GM18511 (cell line): ENCODE measurements at regions not wholly inside any gene's neighbourhood (a gene's known extent, or its start where the extent isn't known, plus 50 kb on each side); places are given as distances from the start of the nearest gene placed in this dataset.
A peak's percentile ranks its signal among the peaks of the same experiment; 100 is the strongest.
"Not testable (repeated sequence)": the region's sequence is repeated elsewhere in the genome, so short reads cannot be mapped to it uniquely, and the experiment has no call there.

Experiments
- ATAC-seq: cut with Tn5 transposase; IDR thresholded peaks from one replicate; pipeline ENCODE4 v1.9.1; 2021; ENCODE audit warnings: mild to moderate bottlenecking, moderate library complexity; ENCODE audit not compliant: unreplicated experiment

DNA sequence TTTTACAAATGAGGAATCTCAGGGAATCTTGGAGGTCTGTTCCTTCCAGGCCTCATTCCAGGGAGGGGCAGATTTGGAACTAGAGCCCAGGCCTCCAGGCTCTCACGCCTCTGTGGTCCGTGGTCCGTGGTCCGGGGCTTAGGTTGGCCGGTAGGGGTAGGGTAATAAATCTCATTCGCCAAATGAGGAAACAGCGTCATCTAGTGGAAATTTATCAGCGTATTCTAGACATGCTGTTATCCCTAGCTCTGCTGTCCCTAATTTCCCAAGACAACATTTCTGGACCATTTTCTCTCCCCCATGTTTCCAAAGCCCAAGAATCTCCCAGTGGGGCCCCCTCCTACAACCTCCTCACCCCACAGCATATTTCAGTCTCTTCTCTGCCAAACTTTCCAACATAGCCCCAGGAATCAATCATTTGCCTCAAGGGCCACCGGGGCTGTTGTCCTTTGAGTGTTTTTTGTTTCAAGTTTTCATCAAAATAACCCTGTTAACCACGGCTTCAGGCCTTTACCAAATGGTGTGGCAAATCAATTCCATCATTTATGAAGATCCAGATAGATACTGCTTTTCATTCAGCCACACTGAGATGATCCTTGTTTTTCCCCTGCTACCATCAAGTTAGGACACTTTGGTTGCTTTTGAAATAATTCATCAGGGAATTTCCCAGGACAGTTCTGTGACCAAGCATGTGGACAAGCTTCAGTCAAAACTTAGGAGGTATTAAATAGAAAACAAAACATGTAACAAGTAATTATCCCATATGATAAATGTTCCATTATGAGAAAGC lies 126.8 kb downstream of the ALDH8A1 start:
- peak; percentile 90 for ATAC-seq

DNA sequence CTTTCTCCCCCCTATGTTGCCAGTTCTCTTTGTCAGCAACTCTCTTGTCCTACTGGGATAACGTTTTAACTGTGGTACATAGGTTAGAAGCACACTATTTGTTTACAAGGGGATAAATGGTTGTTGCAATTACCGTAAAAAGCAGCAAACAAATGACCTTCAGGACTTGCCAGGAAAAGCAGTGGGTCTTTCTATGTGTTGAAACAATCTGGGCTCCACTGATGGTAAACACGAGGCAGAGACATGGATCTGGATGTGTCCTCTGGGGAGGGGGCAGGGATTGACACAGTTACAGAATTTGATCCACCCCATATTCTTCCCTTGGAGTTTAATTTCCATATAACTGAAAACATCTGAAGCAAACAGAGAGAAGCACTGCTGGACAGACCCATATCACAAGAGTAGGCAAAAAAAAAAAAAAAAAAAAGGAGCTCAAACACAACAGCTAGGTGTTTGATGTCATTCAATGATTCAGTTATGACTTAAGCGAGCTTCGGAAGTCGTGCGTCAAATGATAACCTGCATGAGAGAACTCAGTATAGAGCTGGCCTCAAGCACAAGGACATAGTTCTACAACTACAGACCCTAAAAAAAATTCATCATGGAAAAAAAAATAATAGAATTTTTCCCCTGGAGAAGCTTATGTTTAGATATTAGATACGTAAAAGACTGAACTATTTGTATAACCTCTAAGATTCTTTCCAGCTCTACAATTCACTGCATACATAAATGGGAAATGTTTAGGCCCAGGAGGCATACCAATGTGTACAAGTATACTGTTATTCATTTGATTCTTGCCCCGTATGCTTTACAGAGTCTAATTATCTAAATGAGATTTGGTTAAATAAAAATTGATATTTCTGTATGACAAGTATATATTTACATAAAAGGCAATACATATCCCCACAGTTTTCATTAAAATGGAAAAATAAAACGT lies 127.7 kb downstream of the ALDH8A1 start:
- no peak for ATAC-seq

DNA sequence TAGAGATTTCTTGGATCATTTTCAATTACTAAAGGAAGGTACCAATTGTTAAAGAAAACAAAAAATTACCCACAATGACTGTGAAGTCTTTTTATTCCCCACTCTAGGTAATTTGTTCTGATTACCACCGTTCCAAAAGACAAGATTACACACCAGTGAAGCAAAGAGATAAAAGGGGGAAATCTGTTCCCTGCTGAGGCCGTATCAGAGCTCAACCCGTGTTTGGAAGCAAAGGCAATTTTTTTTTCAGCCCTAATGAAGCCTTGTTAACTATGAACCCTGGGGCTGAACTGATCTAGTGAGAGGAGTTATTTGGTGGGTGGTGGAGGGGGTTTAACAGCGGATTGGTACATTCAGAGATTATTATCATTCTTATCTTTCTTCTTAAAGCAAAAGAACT lies 128.5 kb downstream of the ALDH8A1 start:
- no peak for ATAC-seq

DNA sequence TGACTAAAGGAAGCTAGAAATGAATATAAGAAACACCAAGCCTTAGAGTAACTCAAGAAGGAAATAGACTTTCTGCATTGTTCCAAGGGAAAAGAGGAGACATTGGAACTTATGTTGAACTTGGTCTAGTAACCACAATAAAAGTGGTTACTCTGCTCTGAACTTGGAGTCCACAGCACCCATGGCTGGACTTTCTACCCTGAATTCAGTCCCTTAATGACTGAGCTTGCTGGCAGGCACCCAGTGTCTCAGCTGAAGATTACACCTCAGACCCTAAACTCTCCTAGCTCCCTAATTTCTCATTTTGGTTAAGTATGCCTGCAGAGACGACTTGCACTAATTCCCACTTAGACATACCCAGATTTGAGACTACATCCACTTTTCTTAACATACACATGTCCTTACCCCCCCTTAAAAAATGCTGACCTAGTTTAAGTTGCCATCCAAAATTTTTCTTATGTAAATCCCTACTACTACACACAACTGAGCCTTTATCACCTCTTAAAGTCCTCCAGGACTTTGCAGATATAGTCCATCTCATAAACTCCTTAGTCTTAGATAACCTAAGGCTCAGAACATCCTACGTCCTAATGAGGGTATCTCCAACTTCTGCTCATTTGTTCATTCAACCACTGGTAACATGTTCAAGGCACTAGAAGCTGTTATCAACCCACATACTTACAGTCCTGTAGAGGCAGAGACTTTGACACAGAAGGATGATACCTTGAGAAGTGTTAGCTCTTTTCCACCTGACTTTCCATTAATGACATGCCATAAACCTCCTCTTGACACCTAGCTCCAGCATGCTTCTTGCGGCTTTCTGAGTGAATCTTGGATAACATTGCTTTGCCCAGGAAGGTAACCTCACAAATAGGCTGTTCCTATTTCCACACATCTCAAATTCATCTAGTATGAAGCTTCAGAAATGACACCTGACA lies 129.8 kb downstream of the ALDH8A1 start:
- ATAC-seq = no peak

DNA sequence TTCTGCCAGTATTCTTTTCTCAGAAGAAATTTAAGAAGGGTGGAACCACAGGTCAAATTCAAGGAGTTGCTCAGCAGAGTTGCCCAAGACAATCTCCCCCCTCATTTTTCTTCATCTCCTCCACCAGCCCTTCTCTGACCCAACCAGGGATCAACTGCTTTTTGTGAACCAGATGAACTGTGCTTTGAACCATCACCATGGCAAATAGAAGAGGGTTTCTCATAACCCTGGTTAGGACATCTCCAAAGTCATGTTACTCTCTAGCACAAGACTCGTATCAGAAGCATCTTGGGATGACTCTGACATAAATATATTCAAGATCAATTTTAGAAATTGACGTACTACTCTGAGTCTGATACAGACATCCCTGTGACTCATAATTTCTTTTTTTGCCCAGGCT lies 130.7 kb downstream of the ALDH8A1 start:
- no peak for ATAC-seq

DNA sequence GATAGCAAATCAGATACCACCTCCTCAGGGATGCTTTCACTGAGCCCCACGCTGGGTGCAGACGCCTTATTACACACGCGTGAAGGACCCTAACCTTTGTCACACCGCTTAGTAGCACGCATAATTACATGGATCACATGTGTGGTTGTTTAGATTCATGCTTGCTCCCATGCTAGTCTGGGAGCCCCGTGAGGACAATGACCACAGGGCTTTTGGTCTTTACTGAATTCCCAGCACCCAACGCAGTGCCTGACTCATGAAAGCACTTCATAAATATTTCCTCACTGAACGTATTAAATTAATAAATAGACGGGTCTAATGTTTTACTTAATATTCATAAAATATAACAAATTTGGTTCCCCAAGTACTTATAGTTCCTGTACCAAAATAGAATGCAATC lies 132.5 kb downstream of the ALDH8A1 start:
- ATAC-seq = no peak

DNA sequence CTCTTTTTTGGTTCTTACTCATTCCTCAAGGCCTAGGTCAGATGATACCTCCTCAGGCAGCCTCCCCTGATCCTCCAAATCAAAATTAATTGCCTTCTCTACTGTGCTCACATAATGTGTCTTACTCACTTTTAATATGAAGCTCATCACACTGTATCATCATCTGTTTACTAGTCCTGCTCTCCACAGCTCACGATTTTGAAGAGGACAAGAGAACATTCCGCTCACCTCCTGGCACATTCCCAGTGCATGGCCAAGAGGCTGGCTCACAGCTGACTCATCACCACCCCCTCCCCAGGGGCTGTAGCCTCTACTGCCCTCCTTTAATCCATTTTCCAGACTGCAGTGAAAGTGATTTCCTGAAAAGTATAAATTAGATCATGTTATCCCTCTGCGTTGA lies 133.1 kb downstream of the ALDH8A1 start:
- ATAC-seq = no peak

DNA sequence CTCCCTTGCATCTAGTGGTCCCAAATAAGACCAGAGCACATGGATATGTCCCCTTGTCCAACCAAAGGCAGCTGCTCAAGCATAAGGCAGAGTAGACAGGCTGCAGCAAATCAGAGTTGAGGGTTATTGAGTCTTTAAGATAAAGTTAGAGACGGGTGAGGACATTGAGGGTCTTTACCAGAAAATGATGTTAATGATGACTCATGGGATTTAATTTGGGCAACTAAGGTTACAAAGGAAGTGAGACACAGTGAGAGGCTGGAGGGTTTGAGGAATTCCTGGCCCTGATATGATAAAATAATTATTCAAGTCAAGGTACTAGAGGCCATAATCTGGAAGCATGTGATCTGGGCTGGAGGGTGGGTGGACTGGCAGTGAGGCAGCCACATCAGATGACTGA lies 133.6 kb downstream of the ALDH8A1 start:
- no peak for ATAC-seq

DNA sequence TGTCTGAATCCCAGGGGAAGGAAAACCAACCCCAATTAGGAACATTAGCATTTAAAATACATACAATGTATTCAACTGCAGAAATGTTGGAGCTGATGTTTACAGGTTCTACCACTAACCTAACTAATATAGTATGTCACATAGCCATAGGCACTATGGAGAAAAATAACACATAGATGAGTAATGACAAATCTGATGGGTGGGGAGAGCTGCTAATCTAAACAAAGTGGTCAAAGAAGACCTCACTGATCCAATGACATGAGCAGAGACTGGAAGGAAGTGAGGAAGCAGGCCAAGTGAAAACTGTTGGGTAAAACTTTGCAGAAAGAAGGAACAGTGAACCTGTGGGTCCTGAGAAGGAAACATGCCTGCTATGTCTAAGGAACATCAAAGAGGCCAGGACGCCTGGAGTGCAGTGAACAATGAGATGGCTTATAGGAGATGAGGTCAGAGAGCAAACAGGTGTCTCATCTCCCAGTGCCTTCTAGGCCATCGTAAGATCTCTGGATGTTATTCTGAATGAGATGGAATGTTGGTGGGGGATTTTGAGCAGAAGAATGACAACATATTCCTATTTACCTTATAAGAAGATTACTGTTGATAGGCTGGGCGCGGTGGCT lies 135.7 kb downstream of the ALDH8A1 start:
- no peak for ATAC-seq

DNA sequence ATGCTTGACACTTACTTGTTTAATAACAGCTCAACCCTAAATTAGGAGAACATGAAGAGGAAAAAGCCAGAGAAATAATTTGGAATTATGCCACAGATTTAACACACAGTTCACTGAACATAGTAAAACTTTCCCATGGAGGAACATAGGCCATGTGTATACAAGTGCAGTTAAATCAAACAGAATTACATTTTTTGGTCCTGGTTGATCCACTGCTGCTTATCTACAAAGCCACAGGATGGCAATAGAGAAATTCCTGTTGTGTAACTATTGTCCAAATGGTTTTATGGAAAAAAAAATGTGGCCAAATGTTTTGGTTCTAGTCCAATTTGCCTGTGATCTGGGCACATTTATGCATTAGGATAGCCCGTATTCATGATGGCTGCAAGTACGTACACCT lies 136.8 kb downstream of the ALDH8A1 start:
- no peak for ATAC-seq

DNA sequence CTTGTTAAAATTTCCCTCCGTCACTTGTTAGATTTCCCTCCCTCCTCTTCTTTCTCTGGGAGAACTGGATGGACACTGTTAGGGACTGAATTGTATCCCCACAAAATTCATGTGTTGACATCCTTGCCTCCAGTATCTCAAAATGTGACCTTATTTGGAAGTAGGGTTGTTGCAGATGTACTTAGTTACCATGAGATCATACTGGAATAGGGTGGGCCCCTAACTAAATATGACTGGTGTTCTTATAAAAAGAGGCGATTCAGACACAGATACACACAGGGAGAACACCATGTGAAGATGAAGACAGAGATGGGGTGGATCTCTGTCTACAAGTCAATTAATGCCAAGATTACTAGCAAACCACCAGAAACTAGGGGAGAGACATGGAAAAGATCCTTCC lies 139.5 kb downstream of the ALDH8A1 start:
- no peak for ATAC-seq

DNA sequence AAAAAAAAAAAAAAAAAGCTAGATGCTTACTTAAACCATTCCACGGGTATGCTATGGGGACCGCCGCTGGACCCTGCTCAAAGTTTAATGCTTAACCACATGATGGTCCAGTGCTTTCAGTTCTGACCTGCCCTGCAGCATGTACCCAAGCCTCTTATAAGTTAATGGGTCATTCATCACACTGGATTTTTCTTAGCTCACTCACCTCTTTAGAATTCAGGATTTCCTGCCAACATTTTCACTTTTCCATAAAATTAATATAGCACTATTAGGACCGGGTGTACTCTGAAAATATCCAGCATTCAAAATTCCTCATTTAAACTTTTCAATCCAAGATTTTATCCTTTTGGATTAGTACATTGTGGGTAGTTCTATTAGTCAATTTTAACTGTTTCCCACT lies 140.8 kb downstream of the ALDH8A1 start:
- no peak for ATAC-seq

DNA sequence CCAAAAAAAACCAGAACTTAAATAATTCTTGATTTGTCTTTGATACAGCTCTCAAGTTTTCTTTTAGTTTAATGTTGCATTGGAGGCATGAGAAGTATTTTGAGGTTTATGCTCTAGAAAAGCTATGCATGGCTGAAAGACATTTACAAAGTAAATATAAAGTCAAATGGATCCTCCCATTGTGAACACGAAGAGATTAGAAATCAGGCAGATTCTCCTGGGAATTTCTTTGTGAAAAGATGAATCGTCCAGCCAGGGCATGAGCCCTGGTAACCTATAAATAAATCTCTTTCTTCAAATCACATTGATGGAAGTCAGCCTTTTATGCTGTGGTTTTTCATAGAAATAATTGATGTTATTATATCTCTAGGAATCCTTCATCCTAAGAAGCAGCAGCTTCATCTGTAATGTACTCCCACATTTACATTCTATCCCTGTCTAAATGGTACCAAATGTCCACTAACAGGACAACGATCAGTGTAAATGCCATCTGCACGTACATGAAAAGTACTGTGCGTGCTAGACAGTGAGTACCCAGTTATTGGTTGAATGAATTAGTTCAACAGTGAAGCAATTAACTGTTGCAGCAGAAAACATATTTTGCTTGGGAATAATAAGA lies 143.6 kb downstream of the ALDH8A1 start:
- ATAC-seq = no peak

DNA sequence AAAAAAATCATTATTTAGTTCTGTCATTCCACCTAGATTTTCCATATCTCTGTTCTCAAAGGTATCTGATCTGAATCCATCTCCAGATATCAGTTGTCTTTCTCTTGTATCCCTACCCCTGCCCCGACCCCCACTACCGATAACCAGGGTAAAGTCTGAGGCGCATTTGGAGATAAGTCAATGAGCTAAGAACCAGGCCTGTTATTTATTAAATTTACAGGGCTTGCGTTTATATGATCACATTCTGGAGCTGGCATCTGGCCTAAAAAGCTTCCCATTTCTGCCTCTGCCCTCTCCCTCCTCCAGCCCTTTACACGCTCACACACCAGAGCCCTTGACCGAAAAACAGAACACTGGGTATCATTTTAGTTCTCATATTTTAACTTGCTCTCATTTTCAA lies 144.7 kb downstream of the ALDH8A1 start:
- ATAC-seq = no peak

DNA sequence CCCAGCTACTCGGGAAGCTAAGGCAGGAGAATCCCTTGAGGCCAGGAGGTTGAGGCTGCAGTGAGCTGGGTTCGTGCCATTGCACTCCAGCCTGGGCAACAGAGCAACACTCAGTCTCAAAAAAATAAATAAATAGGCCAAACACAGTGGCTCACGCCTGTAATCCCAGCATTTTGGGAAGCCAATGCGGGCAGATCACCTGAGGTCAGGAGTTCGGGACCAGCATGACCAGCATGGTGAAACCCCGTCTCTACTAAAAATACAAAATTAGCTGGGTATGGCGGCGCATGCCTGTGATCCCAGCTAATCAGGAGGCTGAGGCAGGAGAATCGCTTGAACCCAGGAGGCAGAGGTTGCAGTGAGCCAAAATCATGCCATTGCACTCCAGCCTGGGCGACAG lies 145.6 kb downstream of the ALDH8A1 start:
- not testable (repeated sequence) for ATAC-seq

DNA sequence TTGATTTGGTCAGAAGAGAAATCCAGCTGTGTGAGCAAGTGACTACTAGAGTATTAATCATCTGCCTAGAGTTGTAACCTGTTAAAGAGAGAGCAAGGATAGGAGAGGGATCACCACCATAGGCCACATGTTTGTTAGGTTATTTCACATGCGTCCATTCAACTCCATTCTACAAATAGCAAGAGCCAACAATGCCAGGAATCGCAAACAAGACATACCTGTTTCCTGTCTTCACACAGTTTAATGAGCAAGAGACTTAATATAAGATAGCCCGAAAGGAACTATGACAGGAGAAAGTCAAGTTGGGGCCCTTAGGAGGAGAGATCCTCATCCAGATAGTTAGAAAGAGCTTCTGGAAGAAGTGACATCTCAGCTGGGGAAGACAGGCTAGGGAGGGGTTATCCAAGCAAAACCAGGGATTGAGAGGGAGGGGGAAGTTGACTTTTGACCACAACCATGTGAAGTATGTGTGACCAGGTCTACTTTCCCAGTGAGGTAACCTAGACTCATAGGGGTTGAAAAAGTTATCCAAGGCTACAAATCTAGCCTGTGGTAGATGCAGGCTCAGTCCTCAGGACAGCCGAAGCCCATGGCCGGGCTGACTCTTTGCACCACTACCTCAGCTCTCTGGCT lies 147.4 kb downstream of the ALDH8A1 start:
- no peak for ATAC-seq

DNA sequence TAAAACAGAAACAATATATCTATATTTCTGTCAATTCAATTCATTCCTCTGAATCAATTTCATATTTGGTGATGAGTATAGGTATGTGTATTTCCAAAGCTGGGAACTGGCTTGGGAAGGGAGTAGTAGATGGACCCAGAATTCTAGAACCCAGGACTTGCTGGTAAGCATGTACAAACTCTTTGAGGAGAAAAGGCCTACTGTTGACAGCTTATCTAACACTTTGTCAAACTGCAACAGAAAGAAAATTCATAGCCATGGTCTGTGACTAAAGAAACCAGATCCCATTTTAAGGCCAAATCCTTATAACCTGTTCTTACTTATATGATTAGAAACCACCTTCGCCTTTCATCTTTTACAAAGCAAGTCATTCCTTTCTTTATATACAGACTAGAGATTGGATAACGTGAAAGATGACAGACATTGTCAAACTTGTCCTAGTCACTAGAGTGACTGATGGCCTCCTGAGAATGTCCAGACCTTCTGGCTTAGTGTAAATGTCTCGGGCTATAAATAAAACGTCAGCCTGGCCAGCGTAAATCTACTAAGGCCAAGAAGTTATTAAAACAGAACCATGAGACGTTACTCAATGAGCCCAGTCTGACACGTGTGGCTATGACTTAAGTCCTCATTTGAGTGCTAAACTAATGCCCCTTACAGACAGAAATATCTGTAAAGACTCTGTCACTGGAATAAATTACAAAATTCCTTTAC lies 152.3 kb downstream of the ALDH8A1 start:
- no peak for ATAC-seq

DNA sequence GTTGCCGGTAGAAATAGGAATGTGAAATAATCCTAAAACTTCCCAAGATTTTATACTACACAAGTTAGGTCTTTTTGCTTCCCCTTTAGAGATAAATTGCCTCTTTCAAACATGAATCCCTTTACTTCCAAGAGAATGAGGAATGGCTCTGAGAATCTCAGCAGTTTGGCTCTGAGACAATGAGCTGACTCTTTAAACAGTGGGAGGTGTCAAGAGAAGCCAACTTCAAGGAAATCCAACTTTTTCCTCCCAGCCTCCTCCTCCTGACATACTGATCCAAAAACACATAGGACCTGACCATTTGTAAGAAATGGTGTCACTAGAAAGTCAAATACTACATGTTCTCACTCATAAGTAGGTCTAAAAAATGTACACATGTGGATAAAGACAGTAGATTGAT lies 154.2 kb downstream of the ALDH8A1 start:
- no peak for ATAC-seq

DNA sequence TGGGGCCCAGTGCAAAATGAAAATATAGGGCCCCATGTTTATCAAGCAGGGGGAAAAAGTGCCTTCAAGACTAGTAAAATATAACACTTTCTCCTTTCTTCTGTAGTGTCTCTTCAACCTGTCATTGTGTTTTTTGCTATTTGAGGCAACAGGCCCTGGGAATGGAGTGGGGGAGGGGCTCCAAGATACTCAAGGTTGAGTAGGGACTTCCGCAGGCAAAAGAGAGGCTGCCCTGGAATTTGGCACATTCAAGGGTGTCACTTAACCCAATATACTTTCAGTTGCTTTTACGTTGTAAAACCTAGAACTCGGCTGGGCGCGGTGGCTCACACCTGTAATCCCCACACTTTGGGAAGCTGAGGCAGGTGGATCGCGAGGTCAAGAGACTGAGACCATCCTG lies 154.9 kb downstream of the ALDH8A1 start:
- no peak for ATAC-seq
